DMS53 treated with DMSO at 0.1 percent for 48 hours (cell line): ENCODE measurements at regions not wholly inside any gene's neighbourhood (a gene's known extent, or its start where the extent isn't known, plus 50 kb on each side); places are given as distances from the start of the nearest gene placed in this dataset.

Experiments
- DNase-seq: peaks from one replicate; lab custom pipeline; 2025; ENCODE audit not compliant: unreplicated experiment; lab: John Stamatoyannopoulos, UW

DNA sequence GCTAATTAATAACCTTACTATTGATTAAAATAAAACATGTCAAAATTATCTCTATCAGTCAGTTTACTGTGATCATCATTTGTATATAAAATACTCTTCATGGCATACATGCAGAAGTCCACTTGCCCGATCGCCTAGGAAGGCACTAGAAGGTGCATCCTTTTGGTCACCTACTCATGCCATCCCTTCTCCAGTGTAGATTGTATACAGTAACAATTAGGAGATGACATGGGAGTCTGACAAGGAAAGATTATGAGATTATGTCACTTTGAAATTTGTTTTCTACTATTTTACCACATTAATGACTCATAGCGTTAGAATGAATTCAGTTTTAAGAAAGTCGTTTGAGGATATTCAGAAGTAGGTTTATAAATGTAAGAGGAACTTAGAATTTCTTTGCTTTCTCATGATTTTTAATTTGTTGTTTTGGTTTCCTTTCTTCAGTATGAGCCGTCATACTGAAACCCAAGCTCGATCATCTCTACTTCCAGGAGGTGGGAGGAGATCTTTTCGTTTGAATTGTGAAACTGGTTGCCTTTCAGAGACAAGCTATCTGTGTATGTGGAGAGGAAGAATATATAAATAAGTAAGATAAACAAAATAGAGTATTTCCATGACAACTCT is 51.1 kb upstream of the UNC5C start:
- DNase-seq, result no peak
